ENCODE measurements at regions not wholly inside any gene's neighbourhood (a gene's known extent, or its start where the extent isn't known, plus 50 kb on each side); places are given as distances from the start of the nearest gene placed in this dataset.

DNA sequence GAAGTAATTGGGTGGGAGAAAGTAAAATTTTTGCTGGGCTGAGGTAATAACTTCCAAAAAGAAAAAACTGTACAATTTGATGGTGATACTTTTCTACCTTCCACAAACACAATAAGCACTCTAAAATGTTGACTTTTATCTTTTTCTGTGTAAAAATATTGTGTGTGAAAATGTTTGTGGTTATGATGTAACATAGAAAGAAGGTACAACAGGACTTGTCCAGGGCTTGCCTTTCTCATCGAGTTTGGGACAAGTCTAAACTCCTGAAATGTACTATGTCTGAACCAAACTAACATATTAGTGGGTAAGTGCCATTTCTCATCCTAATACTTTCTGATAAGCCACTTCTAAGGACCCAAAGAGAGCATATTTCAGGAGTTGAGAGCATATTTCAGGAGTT lies 174.2 kb upstream of the PDGFD start:
- DNase-seq (ENCODE audit: low spot score), result no peak

DNA sequence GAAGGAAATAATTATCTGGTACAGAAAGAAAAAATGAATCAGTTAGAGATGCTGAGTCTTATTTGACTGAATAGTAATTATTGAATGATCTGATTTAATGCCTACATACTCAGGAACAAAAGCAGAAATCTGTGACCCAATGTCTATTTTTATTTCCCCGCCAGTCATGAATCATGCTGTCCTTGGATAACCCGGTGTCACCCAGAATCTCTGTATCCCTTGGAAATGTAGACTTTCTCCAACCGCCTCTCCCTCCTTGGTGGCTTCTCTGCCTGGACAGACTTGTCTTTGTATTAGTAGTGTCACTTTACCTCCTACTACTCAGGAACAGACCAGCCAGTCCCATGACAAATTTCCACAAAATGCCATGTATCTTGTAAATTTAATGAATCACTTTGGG lies 173.3 kb upstream of the PDGFD start:
- DNase-seq (ENCODE audit: low spot score), result no peak

DNA sequence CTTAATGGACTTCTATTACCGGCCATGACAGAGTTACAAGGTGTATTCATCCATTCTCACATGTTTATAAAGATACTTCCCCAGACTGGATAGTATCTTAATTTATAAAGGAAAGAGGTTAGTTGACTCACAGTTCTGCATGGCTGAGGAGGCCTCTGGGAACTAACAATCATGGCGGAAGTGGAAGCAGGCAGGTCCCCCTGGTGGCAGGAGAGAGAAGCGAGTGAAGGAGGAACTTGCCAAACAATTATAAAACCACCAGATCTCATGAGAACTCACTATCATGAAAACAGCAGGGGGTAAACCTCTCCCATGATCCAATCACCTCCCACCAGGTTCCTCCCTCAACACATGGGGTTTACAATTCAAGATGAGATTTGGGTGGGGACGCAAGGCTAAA lies 170.0 kb upstream of the PDGFD start:
- DNase-seq (ENCODE audit: low spot score), result no peak

DNA sequence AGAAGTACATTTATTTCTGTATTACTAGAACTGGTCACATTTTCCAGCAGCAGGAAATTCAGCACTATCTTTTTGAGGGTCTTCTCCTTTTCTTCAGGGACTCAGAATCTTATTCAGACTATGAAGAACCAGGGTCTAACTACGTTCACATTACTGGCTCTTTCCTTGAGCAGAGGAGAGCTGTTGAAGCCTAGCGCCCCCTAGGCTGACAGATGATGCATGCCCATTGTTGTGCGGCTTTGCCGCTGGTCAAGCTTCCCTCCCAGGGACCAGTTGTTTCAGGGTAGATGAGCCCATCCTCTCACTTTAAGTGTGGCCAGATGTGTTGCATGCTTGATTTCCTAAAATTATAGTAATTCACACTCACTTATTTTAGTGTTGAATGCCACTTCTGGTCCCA lies 168.2 kb upstream of the PDGFD start:
- no peak for DNase-seq (ENCODE audit: low spot score)

DNA sequence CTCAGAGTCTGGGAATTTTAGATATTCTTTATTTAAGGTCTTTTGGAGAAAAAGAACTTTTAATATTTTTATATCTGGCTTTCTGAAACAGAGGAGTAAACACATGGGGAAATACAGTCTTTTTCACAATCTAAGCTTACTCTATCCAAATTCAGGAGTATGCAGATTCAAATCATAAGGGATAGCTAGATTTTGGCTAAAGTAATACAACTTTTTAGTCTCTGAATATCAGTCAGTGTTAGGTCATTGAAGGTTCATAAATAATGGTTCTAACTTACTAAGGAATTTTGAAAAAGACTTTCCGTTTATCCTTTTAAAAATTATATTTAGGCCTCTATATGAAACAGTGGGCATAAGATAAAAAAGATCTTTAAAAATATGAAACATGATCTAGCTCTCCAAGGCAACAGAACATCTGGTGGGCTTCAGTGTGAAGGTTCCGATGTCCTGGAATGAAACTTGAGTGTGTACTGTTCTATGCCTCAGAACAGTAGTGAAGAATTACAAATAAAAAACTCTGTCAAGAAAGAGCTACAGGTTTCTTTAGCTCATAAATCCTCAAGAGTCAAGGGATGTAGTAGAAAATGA lies 165.2 kb upstream of the PDGFD start:
- DNase-seq (ENCODE audit: low spot score), result no peak

DNA sequence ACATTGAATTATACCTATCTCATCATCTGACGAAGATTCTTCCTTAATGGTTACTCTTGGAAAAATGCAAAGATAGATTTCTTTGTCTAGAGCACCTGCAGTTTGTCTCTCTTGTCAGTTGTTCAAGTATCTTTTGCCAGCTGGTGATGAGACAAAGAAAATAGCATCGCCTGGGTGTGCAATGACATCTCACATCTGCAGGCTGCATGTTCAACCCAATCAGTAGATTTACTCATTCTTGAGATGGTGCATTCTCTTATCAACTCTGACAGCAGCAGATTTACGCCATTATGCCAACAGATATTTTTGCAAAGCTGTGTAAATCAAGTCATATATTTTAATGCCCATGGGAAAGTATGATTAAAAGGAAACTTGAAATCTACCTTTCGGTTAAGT lies 164.6 kb upstream of the PDGFD start:
- DNase-seq (ENCODE audit: low spot score), result no peak

DNA sequence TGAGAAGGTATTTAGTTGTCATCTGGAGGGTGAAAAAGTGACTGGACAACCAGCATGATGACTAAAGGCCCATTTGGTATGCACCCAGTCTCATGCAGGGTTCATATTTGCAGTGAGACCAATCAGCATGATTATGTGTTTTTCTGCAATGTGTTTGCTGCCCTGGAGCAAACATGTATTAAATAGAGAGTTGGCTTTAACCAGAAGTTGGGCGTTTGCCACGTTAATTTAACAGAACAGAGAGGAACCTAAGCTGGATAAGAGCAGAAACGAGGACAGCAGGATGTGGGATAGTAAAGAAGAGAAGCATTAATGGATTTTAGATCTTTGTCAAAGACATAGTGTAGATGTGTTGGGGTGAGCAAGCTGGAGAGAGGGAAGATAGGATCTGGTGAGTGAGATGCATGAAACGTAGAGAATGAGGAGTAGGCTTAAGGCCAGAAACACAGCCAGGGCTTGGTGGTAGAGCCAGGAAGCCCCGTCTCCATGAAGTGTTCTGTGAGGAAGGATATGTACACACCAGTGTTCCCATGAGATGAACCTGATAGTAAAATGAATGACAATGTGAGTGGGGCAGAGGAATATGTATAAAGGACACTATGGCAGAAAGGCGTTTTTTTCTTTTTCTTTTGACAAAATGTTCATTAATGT lies 164.0 kb upstream of the PDGFD start:
- no peak for DNase-seq (ENCODE audit: low spot score)

DNA sequence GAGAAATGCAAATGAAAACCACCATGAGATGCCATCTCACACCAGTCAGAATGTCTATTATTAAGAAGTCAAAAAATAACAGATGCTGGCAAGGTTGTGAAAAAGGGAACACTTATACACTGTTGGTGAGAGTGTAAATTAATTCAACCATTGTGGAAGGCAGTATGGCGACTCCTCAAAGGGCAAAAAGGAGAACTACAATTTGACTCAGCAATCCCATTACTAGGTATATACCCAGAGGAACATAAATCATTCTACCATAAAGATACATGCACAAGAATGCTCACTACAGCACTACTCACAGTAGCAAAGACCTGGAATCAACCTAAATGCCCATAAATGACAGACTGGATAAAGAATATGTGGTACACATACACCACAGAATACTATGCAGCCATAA lies 161.1 kb upstream of the PDGFD start:
- DNase-seq (ENCODE audit: low spot score), result no peak

DNA sequence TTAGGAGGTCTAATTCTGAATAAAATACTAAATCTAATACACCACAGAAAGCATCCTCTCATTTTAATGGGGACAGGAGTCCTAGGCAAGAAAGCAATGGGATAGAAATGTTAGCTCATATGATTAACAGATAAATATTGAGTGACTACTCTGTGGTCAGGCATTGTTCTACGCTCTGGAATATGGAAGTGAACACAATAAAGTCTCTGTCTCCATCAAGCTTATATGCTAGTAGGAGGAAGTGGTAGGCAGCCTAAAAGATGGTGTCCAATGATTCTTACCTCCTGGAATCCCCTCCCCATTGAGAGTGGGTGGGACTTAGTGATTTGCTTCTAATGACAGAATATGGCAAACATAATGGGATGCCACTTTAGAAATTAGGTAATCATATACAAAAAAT lies 160.3 kb upstream of the PDGFD start:
- no peak for DNase-seq (ENCODE audit: low spot score)

DNA sequence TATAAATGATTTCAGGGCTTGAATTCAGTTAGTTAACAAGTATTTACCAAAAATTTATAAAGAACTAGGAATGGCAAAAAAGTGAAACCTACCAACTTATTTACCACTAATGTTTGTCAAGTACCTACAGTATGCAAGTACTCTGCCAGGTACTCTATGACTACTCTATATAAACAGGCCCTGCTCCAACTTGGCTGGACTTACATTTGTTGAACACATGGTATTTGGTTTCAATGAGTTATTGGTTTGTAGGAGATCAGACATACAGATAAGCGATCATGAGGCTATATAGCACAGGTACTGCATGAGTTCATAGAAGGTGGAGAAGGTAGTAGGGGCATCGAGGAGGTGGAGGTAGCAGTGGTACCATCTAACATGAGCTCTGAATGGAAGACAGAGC lies 159.9 kb upstream of the PDGFD start:
- no peak for DNase-seq (ENCODE audit: low spot score)

DNA sequence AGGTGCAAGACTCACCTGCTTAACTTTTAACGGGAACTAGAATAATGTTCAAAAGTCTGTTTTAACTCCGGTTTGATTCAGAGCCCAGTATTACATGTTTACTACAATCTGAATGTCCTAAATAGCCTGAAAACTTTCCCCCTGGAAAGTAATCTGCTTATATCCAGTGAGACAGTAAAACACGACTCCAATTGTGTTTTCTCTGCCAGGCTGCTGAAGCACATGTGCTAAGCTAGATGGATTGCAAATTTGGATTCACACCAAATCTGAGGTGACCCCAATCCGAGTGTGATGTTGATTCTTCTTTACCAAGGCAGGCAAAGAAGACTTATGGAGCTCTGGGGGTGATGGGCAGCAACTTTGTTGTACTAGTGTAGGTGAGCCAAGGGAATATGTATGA lies 158.7 kb upstream of the PDGFD start:
- DNase-seq (ENCODE audit: low spot score), result no peak

DNA sequence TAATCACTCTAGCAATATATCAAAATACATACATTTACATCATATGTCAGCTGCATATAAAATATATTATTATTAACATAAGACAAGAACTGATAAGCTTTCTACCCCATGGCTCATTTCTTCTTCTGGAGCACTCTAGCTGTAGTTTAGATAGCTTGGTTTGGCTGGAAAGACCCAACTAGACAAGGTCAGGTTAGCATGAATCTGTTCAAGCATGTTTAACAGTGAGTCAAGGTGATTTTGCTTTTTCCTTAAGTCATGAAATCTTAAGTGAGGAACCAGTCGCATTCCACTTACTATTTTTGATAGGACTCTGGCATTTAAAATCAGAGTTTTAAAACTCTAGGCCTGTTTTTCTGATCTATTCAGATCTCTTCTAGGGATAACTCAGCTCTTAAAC lies 157.0 kb upstream of the PDGFD start:
- no peak for DNase-seq (ENCODE audit: low spot score)

DNA sequence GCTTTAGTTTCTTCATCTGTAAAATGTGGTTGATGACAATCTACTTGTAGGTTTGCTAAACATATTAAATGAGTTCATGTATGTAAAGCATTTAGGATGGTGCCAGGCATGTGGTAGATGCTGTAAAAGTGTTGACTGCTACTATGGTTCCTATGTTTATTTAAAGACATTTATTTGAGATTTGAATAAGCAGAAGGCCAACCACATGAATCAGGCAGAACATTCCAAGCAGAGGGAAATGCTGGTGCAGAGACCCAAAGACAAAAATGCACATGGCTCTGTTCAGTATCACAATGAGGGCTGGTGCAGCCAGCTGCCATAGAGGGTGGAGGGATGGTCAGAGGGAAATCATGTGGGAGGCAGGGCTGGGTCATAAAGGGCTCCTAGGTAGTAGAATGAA lies 156.2 kb upstream of the PDGFD start:
- no peak for DNase-seq (ENCODE audit: low spot score)

DNA sequence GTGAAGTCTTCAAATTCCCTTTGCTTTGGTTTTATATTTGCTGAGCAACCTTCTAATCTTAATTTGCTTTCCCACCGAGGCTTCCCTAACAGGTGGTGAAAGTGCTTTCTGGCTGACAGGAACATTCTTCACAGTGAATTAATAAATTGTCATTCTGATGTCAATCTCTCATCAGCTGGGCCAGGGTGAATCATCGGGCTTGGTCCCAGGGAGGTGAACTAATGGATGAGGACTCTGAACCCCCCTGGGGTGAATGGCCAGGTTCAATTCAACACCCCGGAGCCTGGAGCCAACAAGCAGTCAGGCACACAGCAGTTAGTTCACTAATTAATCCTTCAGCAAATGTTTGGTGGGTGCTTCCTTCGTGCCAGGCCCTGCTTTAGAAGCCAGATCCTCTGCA lies 155.4 kb upstream of the PDGFD start:
- DNase-seq (ENCODE audit: low spot score), result no peak

DNA sequence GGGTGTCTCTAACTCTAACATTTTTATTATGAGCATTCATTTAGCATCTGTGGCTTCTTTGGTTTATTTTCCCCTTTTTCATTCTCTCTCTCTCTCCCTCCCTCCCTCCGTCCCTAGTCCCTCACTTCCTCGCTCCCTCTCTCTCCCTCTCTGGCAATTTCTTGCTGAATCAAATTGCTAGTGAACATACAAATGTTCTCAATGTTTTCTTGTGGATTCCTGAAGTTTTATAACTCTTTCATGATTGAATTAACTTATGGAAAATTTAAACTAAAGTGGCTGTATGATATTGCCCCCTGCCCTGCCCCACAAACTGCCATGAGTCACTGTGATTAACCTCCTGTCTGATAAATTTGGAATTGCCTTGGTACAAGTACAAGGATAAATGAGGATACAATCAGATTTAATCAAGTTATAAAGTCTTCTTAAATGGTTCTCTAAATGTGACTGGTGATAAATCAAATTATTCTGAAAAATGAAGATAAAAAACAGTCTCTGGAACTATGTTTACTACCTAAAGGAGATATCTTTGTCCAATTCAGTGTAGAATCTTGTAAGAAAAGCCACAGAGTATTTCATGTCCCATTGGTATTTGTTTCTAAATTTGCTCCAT lies 143.0 kb upstream of the PDGFD start:
- no peak for DNase-seq (ENCODE audit: low spot score)

DNA sequence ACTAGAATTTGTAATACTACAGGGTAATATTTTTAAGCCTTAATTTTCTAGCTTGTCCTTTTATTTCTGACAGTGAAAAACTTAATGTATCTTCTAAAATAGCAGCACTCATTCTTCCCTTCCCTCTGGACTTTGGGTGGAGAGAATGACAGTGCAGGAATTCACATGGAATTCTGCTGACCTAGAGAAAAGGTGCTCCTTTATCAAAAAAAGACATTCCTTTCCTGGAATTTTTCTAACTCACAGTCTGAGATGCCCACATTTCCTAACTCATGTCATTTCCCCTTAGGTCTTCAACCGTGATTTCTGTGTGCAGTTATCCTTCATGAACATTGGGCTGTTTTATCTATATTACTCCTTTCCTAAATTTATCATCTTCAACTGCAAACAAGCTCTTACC lies 137.8 kb upstream of the PDGFD start:
- DNase-seq (ENCODE audit: low spot score), result no peak

DNA sequence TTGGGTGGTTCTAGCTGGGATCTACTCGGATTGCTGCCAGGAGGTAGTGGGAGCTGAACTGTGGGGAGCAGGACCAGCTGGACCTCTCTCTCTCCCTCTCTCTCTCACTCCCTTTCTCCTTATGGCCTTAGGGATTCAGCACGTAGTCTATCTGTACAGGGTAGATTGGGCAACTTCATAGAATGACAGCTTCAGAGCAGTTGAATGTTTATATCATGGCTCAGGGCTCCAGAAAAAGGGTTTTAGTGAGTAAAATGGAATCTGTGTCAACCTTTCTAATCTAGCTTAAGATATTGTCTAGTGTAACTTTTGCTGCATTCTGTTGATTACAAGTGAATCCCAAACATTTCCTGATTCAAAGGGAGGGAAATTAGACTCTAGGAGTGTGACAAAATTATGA lies 127.7 kb upstream of the PDGFD start:
- no peak for DNase-seq (ENCODE audit: low spot score)

DNA sequence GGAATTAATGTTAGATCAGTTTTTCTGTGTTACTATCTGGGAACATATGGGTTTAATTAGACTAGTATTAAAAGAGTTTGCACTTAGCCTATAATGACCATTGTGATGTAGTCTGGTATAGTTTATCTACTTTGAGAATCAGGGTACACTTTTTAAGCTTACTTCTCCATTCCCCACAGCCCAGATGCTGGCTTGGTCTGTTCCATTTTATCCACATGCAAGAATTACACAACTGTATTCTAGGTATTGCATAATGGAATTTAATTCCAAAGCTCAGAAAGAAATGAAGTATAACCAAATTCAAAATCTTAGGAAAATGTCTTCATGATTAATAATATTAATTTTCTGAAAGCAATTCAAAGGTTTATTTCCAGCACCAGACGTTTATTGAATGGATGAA lies 122.2 kb upstream of the PDGFD start:
- no peak for DNase-seq (ENCODE audit: low spot score)

DNA sequence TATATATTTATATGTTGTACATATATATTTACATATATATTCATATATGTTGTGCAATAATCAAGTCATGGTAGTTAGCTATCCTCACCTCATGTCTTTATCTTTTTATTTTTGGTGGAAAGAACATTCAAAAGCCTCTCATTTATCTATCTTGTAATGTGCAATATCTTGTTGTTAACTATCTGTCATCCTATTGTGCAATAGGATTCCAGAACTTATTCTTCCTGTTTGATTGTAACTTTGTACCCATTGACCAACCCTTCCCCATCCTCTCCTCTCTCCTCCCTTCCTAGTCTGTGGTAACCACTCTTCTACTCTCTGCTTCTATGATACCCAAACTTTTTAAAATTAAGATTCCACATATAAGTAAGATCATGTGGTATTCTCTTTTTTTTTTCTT lies 115.6 kb upstream of the PDGFD start:
- no peak for DNase-seq (ENCODE audit: low spot score)

DNA sequence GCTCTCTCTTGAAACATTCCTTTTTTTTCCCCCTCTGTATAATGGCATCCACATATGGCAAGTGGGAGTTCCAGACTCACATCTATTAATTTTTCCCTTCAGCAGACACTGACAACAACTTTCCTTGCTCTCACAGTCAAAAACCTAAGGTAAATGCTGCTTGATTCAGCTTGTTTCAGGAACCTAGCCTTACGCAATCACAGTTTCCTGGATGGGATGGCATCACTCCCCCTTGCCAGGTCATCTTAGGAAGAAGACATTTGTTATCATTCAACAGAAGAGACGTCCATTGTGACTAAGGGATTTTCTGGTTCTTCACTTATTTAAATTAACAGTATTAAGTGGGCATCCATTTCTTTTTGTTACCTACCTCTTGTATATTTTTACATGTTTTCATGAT lies 112.0 kb upstream of the PDGFD start:
- DNase-seq (ENCODE audit: low spot score), result no peak

DNA sequence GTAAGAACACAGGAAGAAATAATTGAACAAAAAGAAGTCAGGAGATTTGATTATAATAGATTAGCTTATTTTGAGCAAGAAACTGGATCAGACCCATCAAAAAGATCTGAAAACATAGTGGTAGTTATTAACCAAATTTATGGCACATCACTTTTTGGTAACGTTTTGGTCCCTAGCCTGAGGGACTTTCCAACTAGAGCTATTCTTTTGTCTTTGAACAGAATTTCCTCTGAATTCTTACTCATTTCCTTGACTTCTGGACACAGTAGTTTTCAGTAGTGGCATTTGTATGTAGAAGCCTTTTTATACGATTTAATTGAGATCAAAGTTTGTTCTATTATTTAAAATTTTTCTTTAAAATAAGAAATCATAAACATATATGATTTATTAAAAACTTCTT lies 96.5 kb upstream of the PDGFD start:
- DNase-seq (ENCODE audit: low spot score), result no peak

DNA sequence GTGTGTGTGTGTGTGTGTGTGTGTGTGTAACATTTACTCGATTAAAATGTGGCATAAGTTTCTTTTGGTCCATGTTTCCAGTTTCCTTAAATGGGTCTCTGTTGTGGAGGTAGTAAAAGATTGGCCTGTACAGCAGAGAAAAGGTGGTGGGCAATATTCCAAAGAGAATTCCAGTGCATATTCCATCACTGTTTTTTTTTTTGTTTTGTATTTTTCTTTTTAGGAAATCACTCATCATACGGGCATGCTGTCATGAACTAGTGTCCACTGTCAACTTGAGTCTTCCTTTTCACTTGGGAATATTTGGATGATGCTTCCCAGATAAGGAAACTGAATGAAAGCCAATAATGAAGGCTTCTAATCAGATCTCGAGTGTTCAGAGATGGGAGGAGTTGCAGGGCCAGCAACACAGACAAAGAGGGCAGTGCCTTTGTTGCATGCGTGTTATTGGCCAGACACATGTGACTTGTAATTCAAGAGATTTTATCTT lies 95.2 kb upstream of the PDGFD start:
- no peak for DNase-seq (ENCODE audit: low spot score)

DNA sequence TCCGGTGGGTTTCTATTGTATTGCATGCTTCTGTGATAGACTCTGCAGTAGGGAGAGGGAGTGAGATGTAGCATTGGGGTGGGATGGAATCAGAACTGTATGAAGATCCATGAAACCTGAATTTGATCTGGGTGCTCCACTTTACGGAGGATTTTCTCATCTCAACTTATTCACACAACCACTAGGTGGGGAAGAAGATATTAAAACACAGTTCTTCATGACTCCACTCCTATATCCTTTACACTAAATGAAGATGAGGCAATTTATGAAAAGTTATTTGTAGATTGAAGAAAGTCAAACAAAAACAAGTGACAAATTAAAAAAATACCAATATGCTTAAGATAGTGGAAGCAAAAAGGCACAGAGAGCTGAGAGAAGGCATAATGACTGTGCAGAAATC lies 92.6 kb upstream of the PDGFD start:
- no peak for DNase-seq (ENCODE audit: low spot score)

DNA sequence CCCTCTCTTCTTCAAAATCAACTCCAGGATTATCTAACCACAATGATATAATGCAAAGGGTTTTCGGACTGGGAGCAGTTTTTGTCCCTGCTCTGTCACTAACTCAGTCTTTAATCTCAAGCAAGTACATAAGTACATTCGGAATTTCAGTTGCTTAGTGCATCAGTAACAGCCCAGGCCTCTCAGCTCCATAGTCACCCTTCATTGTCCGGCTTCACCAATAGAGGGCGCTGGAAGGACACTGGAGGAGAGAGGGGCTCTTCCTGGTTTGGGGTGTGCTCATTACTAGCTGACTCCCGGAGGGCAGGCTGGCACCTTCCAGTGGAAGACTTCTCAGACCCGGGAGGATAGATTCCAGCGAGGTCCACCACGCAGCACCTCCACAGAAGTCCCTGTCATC lies 90.4 kb upstream of the PDGFD start:
- no peak for DNase-seq (ENCODE audit: low spot score)
